ENCODE measurements at regions not wholly inside any gene's neighbourhood (a gene's known extent, or its start where the extent isn't known, plus 50 kb on each side); places are given as distances from the start of the nearest gene placed in this dataset.

DNA sequence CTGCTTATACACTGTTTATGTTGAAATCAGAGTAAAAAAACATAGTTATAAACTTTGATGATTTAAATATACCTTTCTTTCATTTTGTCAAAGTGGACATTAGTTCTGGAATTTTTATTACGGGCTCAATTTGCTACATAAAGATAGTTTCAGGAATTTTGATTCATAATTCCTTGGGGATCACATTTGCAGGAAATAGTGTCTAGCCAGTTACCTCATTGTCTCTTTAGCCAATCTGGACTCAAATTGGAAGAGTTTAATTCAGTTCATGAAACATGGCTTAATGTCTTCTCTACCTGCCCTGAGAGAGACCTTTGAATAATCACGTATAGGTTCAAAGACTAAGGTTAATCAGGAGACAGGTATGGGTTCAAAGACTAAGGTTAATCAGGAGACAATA, 262.6 kb downstream of the HGF start:
- TF ChIP-seq, protein P1, sequence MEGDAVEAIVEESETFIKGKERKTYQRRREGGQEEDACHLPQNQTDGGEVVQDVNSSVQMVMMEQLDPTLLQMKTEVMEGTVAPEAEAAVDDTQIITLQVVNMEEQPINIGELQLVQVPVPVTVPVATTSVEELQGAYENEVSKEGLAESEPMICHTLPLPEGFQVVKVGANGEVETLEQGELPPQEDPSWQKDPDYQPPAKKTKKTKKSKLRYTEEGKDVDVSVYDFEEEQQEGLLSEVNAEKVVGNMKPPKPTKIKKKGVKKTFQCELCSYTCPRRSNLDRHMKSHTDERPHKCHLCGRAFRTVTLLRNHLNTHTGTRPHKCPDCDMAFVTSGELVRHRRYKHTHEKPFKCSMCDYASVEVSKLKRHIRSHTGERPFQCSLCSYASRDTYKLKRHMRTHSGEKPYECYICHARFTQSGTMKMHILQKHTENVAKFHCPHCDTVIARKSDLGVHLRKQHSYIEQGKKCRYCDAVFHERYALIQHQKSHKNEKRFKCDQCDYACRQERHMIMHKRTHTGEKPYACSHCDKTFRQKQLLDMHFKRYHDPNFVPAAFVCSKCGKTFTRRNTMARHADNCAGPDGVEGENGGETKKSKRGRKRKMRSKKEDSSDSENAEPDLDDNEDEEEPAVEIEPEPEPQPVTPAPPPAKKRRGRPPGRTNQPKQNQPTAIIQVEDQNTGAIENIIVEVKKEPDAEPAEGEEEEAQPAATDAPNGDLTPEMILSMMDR (conservative IDR thresholded peaks at IDR 0.05; ENCODE audit: low read length): no peak
- TF ChIP-seq EZH2phosphoT487 (IDR thresholded peaks at IDR 0.05; ENCODE audit: borderline replicate concordance): no peak
